NB4 (cell line): ENCODE measurements at regions not wholly inside any gene's neighbourhood (a gene's known extent, or its start where the extent isn't known, plus 50 kb on each side); places are given as distances from the start of the nearest gene placed in this dataset.
"Not testable (repeated sequence)": the region's sequence is repeated elsewhere in the genome, so short reads cannot be mapped to it uniquely, and the experiment has no call there.

Experiments
- DNase-seq: peaks from one replicate; pipeline ENCODE4 v3.0.0; 2010; ENCODE audit warnings: low read depth
- H3K4me3 ChIP-seq: one replicate; pipeline ENCODE4 v1.5.1; 2011; ENCODE audit warnings: mild to moderate bottlenecking, low read depth, low read length, moderate library complexity
- MAX ChIP-seq: IDR thresholded peaks from 2 replicates; pipeline ENCODE4 v1.6.1; 2011; ENCODE audit warnings: low read depth, low read length
- MYC ChIP-seq: IDR thresholded peaks from 2 replicates; pipeline ENCODE4 v1.6.1; 2011; ENCODE audit warnings: low read depth, low read length
- POLR2A ChIP-seq: IDR thresholded peaks from 2 replicates; pipeline ENCODE4 v1.6.1; 2011; ENCODE audit warnings: mild to moderate bottlenecking; ENCODE audit not compliant: insufficient read length; ENCODE audit errors: extremely low read depth
- TF ChIP-seq, protein P1 (sequence below): IDR thresholded peaks from one replicate; pipeline ENCODE4 v1.5.1; 2012; ENCODE audit warnings: low read depth, low read length

GRCh38 chr5:23437011-23437410 lies 70.4 kb upstream of the PRDM9 start:
- H3K4me3 ChIP-seq = no peak overlapping the region
- no peak for DNase-seq
- no peak for TF ChIP-seq POLR2A
- TF ChIP-seq, protein P1, sequence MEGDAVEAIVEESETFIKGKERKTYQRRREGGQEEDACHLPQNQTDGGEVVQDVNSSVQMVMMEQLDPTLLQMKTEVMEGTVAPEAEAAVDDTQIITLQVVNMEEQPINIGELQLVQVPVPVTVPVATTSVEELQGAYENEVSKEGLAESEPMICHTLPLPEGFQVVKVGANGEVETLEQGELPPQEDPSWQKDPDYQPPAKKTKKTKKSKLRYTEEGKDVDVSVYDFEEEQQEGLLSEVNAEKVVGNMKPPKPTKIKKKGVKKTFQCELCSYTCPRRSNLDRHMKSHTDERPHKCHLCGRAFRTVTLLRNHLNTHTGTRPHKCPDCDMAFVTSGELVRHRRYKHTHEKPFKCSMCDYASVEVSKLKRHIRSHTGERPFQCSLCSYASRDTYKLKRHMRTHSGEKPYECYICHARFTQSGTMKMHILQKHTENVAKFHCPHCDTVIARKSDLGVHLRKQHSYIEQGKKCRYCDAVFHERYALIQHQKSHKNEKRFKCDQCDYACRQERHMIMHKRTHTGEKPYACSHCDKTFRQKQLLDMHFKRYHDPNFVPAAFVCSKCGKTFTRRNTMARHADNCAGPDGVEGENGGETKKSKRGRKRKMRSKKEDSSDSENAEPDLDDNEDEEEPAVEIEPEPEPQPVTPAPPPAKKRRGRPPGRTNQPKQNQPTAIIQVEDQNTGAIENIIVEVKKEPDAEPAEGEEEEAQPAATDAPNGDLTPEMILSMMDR = no peak
- no peak for TF ChIP-seq MAX

- no peak for TF ChIP-seq POLR2A
- no peak for TF ChIP-seq MAX
- TF ChIP-seq, protein P1 = no peak
- TF ChIP-seq MYC = no peak
- no peak for DNase-seq
- no peak overlapping the region for H3K4me3 ChIP-seq
Measured at GRCh38 chr5:23433534-23434315, 73.7 kb upstream of the PRDM9 start.

- no peak overlapping the region for H3K4me3 ChIP-seq
- TF ChIP-seq MYC (no peak), MAX (no peak), POLR2A (no peak)
- TF ChIP-seq, protein P1 = no peak
- DNase-seq = no peak
Measured at GRCh38 chr5:23428705-23429104, 78.7 kb upstream of the PRDM9 start.

GRCh38 chr5:23420214-23420613 lies 87.2 kb upstream of the PRDM9 start:
- H3K4me3 ChIP-seq, DNase-seq: not testable (repeated sequence)

DNA sequence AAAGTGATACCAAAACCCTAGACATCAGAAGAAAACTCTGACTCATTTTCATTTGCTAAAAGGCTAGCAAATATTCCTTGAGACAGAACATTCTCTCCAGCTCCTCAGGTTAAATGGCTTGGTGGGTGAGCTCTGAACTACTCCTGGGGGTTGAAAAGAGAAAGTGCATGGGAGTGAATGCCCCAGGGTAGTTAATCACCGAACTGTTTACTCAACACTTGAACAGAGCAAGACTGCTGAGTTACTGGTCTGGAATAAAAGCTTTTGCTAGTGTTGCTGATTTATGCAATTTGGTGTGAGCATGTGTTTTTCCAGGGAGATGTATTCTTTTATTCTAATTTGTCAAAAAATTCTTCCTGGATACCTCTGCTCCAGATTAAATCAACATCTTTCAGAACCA lies 88.3 kb upstream of the PRDM9 start:
- no peak overlapping the region for H3K4me3 ChIP-seq
- TF ChIP-seq MYC = no peak
- TF ChIP-seq, protein P1 = no peak
- no peak for TF ChIP-seq POLR2A
- TF ChIP-seq MAX = no peak
- DNase-seq = no peak

GRCh38 chr5:23412515-23412914 lies 94.9 kb upstream of the PRDM9 start:
- H3K4me3 ChIP-seq = no peak overlapping the region
- DNase-seq = no peak
- no peak for TF ChIP-seq POLR2A
- no peak for TF ChIP-seq MYC
- TF ChIP-seq MAX = no peak
- TF ChIP-seq, protein P1 = no peak
